HG03521 (cell line): ENCODE measurements at regions not wholly inside any gene's neighbourhood (a gene's known extent, or its start where the extent isn't known, plus 50 kb on each side); places are given as distances from the start of the nearest gene placed in this dataset.
"Not testable (repeated sequence)": the region's sequence is repeated elsewhere in the genome, so short reads cannot be mapped to it uniquely, and the experiment has no call there.

Source experiments
- ATAC-seq: cut with Tn5 transposase; IDR thresholded peaks from one replicate; pipeline ENCODE4 v1.9.1; 2021; ENCODE audit warnings: mild to moderate bottlenecking, moderate library complexity; ENCODE audit not compliant: unreplicated experiment

GRCh38 chr6:74070091-74070490, 374.1 kb downstream of the CD109 start:
- no peak for ATAC-seq

- ATAC-seq = no peak
Observed at GRCh38 chr6:74069089-74069581, 373.1 kb downstream of the CD109 start.

- no peak for ATAC-seq
Observed at GRCh38 chr6:74066168-74066871, 370.3 kb downstream of the CD109 start.

GRCh38 chr6:74065705-74066104, 369.7 kb downstream of the CD109 start:
- ATAC-seq = no peak

- no peak for ATAC-seq
Observed at GRCh38 chr6:74063391-74063790, 367.4 kb downstream of the CD109 start.

GRCh38 chr6:74061201-74061600, 365.2 kb downstream of the CD109 start:
- ATAC-seq = no peak

- no peak for ATAC-seq
Observed at GRCh38 chr6:74060354-74060753, 364.4 kb downstream of the CD109 start.

- ATAC-seq = no peak
Observed at GRCh38 chr6:74058606-74059005, 362.6 kb downstream of the CD109 start.

- no peak for ATAC-seq
Observed at GRCh38 chr6:74057326-74057725, 361.3 kb downstream of the CD109 start.

- ATAC-seq = no peak
Observed at GRCh38 chr6:74054190-74054589, 358.2 kb downstream of the CD109 start.

GRCh38 chr6:74050921-74051320, 354.9 kb downstream of the CD109 start:
- no peak for ATAC-seq

GRCh38 chr6:74048387-74048786, 352.4 kb downstream of the CD109 start:
- ATAC-seq = no peak

GRCh38 chr6:74044417-74045096, 348.6 kb downstream of the CD109 start:
- ATAC-seq = no peak

GRCh38 chr6:74041420-74041819, 345.4 kb downstream of the CD109 start:
- ATAC-seq = no peak

GRCh38 chr6:74018825-74019224, 322.8 kb downstream of the CD109 start:
- ATAC-seq = no peak

GRCh38 chr6:74015427-74015826, 319.4 kb downstream of the CD109 start:
- no peak for ATAC-seq

- ATAC-seq = no peak
Observed at GRCh38 chr6:74000666-74001490, 304.9 kb downstream of the CD109 start.

GRCh38 chr6:73990609-73991238, 294.7 kb downstream of the CD109 start:
- not testable (repeated sequence) for ATAC-seq

GRCh38 chr6:73989428-73989827, 293.4 kb downstream of the CD109 start:
- no peak for ATAC-seq

- ATAC-seq = no peak
Observed at GRCh38 chr6:73985891-73986290, 289.9 kb downstream of the CD109 start.

- no peak for ATAC-seq
Observed at GRCh38 chr6:73984571-73985210, 288.7 kb downstream of the CD109 start.
